GM23338 (cell line): ENCODE measurements at regions not wholly inside any gene's neighbourhood (a gene's known extent, or its start where the extent isn't known, plus 50 kb on each side); places are given as distances from the start of the nearest gene placed in this dataset.

Source experiments
- ATAC-seq: fragments of 200-7000 bp; cut with Tn5 transposase; 3 replicates; pipeline ENCODE4 v1.9.1; 2020
- DNase-seq: peaks from one replicate; pipeline ENCODE4 v3.0.0-alpha.2; 2015; ENCODE audit warnings: low spot score
- H2AFZ ChIP-seq: fragments of 200-600 bp; sonication (generic); 2 replicates; pipeline ENCODE4 v1.8.0; 2016; ENCODE audit warnings: antibody characterized with exemption, mild to moderate bottlenecking, moderate library complexity
- H3F3A ChIP-seq: fragments of 200-600 bp; sonication (generic); replicated peaks from 2 replicates; pipeline ENCODE4 v1.8.0; 2017; ENCODE audit warnings: antibody characterized with exemption, mixed run types, low read depth
- H3K27ac ChIP-seq: fragments of 200-600 bp; sonication (generic); 2 replicates; pipeline ENCODE4 v1.6.1; 2016; ENCODE audit warnings: low read depth
- H3K27me3 ChIP-seq: fragments of 200-600 bp; sonication (generic); 2 replicates; pipeline ENCODE4 v1.8.0; 2016; ENCODE audit warnings: mild to moderate bottlenecking, mixed run types, moderate library complexity; ENCODE audit not compliant: insufficient read depth
- H3K36me3 ChIP-seq: fragments of 200-600 bp; sonication (generic); 2 replicates; pipeline ENCODE4 v1.8.0; 2016; ENCODE audit warnings: mild to moderate bottlenecking; ENCODE audit not compliant: insufficient read depth
- H3K4me1 ChIP-seq: fragments of 200-600 bp; sonication (generic); 2 replicates; pipeline ENCODE4 v1.8.0; 2016; ENCODE audit warnings: mild to moderate bottlenecking, moderate library complexity; ENCODE audit not compliant: insufficient read depth
- H3K4me2 ChIP-seq: fragments of 200-600 bp; sonication (generic); 2 replicates; pipeline ENCODE4 v1.7.1; 2017; ENCODE audit warnings: mixed run types
- H3K4me3 ChIP-seq: fragments of 200-600 bp; sonication (generic); 2 replicates; pipeline ENCODE4 v1.6.1; 2016; ENCODE audit warnings: mixed run types
- H3K79me2 ChIP-seq: fragments of 200-600 bp; sonication (generic); replicated peaks from 2 replicates; pipeline ENCODE4 v1.8.0; 2017; ENCODE audit warnings: mild to moderate bottlenecking; ENCODE audit not compliant: insufficient read depth
- H3K9me2 ChIP-seq: fragments of 200-600 bp; sonication (generic); 2 replicates; pipeline ENCODE4 v1.8.0; 2017; ENCODE audit not compliant: insufficient read depth
- H4K20me1 ChIP-seq: fragments of 200-600 bp; sonication (generic); replicated peaks from 2 replicates; pipeline ENCODE4 v1.8.0; 2017; ENCODE audit warnings: mild to moderate bottlenecking; ENCODE audit not compliant: insufficient read depth
- H3K27ac Mint-ChIP-seq: 2 replicates; pipeline ENCODE4 v1.8.0; 2020; ENCODE audit warnings: inconsistent platforms, mild to moderate bottlenecking, moderate library complexity, mixed read lengths
- H3K27me3 Mint-ChIP-seq: 3 replicates; pipeline ENCODE4 v1.8.0; 2022; ENCODE audit warnings: low read depth, mild to moderate bottlenecking, moderate library complexity, mixed read lengths, inconsistent platforms; ENCODE audit not compliant: insufficient read depth, poor library complexity
- H3K36me3 Mint-ChIP-seq: 3 replicates; pipeline ENCODE4 v1.8.0; 2021; ENCODE audit warnings: low read depth, mild to moderate bottlenecking, inconsistent platforms, moderate library complexity, mixed read lengths
- H3K4me1 Mint-ChIP-seq: 3 replicates; pipeline ENCODE4 v1.8.0; 2020; ENCODE audit warnings: mild to moderate bottlenecking, inconsistent platforms, mixed read lengths
- H3K4me3 Mint-ChIP-seq: 3 replicates; pipeline ENCODE4 v1.8.0; 2021; ENCODE audit warnings: moderate library complexity, mild to moderate bottlenecking, inconsistent platforms, mixed read lengths
- H3K9me3 Mint-ChIP-seq: 3 replicates; pipeline ENCODE4 v1.8.0; 2020; ENCODE audit warnings: moderate library complexity, mild to moderate bottlenecking, inconsistent platforms, mixed read lengths
- JUNB ChIP-seq: IDR thresholded peaks from one replicate; pipeline ENCODE4 v1.6.1; 2016; ENCODE audit warnings: antibody characterized with exemption; ENCODE audit not compliant: unreplicated experiment
- POLR2AphosphoS5 ChIP-seq: IDR thresholded peaks from 2 replicates; pipeline ENCODE4 v1.6.1; 2016; ENCODE audit warnings: antibody characterized with exemption, low read depth
- ZNF331 ChIP-seq: fragments of 250-450 bp; sonication (Bioruptor Pico); IDR thresholded peaks from 2 replicates; pipeline ENCODE4 v1.5.0; 2020; ENCODE audit warnings: low read depth, mild to moderate bottlenecking, moderate library complexity
- TF ChIP-seq, protein P1 (sequence below): IDR thresholded peaks from one replicate; pipeline ENCODE4 v1.6.1; 2018; ENCODE audit warnings: antibody characterized with exemption; ENCODE audit not compliant: unreplicated experiment
- TF ChIP-seq, protein P2 (sequence below): IDR thresholded peaks from 2 replicates; pipeline ENCODE4 v1.6.1; 2016; ENCODE audit warnings: antibody characterized with exemption
- TF ChIP-seq, protein P3 (sequence below): fragments of 250-450 bp; sonication (Bioruptor Pico); IDR thresholded peaks from 2 replicates; pipeline ENCODE4 v1.5.0; 2020; ENCODE audit warnings: mild to moderate bottlenecking, moderate library complexity

DNA sequence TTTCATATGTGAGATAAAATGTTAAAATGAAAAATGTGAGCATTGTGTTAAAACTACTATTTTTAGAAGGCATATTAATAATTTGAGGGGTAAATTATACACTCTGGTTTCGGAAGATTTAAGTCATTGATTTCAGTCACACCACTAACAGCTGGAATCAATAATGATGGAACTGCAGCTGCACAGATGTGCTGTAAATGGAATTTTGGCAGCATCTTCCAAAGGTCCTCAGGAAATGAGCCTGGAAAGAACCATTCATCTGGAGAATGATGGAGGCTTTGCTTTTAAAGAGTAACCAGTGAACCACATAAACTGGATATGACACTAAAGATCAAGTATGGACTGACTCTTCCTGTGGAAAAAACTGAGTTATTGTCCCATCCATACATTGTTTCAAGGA, 759.0 kb upstream of the EPHA5 start:
- H3K4me3 ChIP-seq = no peak overlapping the region
- no peak overlapping the region for H2AFZ ChIP-seq
- no peak overlapping the region for H3K27ac ChIP-seq
- ATAC-seq (no peak), DNase-seq (no peak)
- no peaks in the 10 kb centered on the region for H3K36me3 ChIP-seq
- H3F3A ChIP-seq = no peaks in the 10 kb centered on the region
- H3K79me2 ChIP-seq = no peaks in the 10 kb centered on the region
- H3K9me2 ChIP-seq = peaks cover 8% of the 10 kb centered on the region; the same call in 1 of the 2 replicates
- H3K27me3 ChIP-seq = no peaks in the 10 kb centered on the region
- no peaks in the 10 kb centered on the region for H3K4me1 ChIP-seq
- Mint-ChIP-seq H3K9me3 (no peaks in the 10 kb centered on the region), H3K4me1 (peaks cover 3% of the 10 kb centered on the region; the same call in 1 of the 3 replicates), H3K4me3 (no peak overlapping the region), H3K36me3 (no peaks in the 10 kb centered on the region), H3K27ac (no peak overlapping the region), H3K27me3 (no peaks in the 10 kb centered on the region)
- no peaks in the 10 kb centered on the region for H4K20me1 ChIP-seq
- H3K4me2 ChIP-seq = no peak overlapping the region
- TF ChIP-seq POLR2AphosphoS5 = no peak
- TF ChIP-seq JUNB = no peak
- TF ChIP-seq ZNF331 (CRISPR knock-in tag) = no peak
- TF ChIP-seq, protein P1, sequence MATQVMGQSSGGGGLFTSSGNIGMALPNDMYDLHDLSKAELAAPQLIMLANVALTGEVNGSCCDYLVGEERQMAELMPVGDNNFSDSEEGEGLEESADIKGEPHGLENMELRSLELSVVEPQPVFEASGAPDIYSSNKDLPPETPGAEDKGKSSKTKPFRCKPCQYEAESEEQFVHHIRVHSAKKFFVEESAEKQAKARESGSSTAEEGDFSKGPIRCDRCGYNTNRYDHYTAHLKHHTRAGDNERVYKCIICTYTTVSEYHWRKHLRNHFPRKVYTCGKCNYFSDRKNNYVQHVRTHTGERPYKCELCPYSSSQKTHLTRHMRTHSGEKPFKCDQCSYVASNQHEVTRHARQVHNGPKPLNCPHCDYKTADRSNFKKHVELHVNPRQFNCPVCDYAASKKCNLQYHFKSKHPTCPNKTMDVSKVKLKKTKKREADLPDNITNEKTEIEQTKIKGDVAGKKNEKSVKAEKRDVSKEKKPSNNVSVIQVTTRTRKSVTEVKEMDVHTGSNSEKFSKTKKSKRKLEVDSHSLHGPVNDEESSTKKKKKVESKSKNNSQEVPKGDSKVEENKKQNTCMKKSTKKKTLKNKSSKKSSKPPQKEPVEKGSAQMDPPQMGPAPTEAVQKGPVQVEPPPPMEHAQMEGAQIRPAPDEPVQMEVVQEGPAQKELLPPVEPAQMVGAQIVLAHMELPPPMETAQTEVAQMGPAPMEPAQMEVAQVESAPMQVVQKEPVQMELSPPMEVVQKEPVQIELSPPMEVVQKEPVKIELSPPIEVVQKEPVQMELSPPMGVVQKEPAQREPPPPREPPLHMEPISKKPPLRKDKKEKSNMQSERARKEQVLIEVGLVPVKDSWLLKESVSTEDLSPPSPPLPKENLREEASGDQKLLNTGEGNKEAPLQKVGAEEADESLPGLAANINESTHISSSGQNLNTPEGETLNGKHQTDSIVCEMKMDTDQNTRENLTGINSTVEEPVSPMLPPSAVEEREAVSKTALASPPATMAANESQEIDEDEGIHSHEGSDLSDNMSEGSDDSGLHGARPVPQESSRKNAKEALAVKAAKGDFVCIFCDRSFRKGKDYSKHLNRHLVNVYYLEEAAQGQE = no peak
- TF ChIP-seq, protein P2, sequence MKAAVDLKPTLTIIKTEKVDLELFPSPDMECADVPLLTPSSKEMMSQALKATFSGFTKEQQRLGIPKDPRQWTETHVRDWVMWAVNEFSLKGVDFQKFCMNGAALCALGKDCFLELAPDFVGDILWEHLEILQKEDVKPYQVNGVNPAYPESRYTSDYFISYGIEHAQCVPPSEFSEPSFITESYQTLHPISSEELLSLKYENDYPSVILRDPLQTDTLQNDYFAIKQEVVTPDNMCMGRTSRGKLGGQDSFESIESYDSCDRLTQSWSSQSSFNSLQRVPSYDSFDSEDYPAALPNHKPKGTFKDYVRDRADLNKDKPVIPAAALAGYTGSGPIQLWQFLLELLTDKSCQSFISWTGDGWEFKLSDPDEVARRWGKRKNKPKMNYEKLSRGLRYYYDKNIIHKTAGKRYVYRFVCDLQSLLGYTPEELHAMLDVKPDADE = no peak
- TF ChIP-seq, protein P3, sequence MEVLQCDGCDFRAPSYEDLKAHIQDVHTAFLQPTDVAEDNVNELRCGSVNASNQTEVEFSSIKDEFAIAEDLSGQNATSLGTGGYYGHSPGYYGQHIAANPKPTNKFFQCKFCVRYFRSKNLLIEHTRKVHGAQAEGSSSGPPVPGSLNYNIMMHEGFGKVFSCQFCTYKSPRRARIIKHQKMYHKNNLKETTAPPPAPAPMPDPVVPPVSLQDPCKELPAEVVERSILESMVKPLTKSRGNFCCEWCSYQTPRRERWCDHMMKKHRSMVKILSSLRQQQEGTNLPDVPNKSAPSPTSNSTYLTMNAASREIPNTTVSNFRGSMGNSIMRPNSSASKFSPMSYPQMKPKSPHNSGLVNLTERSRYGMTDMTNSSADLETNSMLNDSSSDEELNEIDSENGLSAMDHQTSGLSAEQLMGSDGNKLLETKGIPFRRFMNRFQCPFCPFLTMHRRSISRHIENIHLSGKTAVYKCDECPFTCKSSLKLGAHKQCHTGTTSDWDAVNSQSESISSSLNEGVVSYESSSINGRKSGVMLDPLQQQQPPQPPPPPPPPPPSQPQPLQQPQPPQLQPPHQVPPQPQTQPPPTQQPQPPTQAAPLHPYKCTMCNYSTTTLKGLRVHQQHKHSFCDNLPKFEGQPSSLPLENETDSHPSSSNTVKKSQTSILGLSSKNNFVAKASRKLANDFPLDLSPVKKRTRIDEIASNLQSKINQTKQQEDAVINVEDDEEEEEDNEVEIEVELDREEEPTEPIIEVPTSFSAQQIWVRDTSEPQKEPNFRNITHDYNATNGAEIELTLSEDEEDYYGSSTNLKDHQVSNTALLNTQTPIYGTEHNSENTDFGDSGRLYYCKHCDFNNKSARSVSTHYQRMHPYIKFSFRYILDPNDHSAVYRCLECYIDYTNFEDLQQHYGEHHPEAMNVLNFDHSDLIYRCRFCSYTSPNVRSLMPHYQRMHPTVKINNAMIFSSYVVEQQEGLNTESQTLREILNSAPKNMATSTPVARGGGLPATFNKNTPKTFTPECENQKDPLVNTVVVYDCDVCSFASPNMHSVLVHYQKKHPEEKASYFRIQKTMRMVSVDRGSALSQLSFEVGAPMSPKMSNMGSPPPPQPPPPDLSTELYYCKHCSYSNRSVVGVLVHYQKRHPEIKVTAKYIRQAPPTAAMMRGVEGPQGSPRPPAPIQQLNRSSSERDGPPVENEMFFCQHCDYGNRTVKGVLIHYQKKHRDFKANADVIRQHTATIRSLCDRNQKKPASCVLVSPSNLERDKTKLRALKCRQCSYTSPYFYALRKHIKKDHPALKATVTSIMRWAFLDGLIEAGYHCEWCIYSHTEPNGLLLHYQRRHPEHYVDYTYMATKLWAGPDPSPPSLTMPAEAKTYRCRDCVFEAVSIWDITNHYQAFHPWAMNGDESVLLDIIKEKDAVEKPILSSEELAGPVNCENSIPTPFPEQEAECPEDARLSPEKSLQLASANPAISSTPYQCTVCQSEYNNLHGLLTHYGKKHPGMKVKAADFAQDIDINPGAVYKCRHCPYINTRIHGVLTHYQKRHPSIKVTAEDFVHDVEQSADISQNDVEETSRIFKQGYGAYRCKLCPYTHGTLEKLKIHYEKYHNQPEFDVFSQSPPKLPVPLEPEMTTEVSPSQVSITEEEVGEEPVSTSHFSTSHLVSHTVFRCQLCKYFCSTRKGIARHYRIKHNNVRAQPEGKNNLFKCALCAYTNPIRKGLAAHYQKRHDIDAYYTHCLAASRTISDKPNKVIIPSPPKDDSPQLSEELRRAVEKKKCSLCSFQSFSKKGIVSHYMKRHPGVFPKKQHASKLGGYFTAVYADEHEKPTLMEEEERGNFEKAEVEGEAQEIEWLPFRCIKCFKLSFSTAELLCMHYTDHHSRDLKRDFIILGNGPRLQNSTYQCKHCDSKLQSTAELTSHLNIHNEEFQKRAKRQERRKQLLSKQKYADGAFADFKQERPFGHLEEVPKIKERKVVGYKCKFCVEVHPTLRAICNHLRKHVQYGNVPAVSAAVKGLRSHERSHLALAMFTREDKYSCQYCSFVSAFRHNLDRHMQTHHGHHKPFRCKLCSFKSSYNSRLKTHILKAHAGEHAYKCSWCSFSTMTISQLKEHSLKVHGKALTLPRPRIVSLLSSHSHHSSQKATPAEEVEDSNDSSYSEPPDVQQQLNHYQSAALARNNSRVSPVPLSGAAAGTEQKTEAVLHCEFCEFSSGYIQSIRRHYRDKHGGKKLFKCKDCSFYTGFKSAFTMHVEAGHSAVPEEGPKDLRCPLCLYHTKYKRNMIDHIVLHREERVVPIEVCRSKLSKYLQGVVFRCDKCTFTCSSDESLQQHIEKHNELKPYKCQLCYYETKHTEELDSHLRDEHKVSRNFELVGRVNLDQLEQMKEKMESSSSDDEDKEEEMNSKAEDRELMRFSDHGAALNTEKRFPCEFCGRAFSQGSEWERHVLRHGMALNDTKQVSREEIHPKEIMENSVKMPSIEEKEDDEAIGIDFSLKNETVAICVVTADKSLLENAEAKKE = no peak
